ENCODE measurements at regions not wholly inside any gene's neighbourhood (a gene's known extent, or its start where the extent isn't known, plus 50 kb on each side); places are given as distances from the start of the nearest gene placed in this dataset.

DNA sequence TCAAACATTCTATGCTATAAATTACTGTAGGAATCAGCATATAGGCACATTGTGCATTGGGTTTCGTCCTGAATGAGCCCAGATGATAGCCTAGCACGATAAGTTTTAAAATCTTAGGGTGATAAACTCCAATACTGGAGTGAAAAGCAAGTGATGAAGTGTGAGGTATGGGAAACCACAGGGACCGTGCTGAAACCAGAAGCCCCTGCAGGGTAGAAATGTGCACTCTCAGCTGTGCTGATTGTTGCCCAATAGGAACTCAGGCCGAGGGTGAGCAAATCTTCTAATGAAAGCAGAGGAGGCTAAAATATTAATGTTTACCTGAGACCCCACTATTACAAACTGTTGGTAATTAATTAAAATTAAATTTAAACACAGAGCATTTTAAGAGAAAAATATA, 1486.6 kb downstream of the AACS start:
- no peak for DNase-seq

DNA sequence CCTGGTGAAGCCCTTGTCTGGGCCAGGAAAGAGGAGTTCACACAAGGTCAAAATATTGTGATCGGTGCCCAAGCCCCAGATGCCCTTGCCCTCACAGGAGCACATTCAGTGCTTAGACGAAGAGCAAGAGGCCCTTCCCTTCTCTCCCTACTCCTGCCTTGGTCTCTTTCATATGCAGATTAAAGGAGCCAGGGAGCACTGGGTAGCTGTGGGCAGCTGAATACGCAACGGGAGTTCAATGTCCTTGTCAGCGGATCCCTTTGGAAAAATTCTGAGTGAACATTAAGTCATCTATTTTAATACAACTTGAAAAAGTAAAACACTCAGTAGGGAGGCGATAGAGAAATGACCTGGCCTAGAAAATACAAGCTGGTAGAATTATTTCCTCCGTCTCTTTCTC, 1489.4 kb downstream of the AACS start:
- DNase-seq: no peak

DNA sequence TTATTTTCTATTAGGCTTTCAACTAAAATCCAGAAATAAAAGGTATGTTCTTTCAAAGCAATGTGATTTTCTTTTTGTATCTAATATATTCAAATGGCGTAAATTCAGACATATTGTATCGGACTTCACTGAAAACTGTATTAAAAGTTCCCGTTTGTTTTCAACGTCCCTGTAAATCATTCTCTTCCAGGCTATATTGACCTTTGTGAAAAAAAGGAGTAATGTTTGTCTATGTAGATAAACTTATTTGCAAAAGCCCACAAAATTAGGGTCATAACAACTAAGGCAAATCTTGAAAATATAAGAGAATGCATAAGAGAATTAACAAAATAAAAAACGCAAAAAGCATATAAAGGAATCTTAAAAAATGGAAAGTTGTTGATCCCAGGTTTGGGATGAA, 1492.4 kb downstream of the AACS start:
- DNase-seq: no peak

DNA sequence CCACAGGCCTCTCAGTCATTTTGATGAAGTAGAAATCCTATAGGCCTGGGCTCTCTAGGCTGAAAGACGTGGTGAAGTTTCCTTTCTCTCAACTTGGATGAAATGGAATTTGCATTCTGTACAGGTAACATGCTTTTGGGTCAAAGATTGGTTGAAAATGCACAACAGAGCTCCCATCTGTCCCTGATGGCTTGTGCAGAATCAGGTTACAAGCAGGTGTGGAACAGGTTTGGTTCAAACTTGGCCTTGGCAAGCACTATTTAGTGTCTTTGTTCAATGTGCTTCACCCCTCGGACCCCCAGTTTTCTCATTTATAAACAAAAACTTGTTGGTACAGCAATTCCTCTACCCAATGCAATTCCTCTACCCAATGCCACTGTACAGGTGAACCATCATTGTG, 1493.0 kb downstream of the AACS start:
- DNase-seq: no peak

DNA sequence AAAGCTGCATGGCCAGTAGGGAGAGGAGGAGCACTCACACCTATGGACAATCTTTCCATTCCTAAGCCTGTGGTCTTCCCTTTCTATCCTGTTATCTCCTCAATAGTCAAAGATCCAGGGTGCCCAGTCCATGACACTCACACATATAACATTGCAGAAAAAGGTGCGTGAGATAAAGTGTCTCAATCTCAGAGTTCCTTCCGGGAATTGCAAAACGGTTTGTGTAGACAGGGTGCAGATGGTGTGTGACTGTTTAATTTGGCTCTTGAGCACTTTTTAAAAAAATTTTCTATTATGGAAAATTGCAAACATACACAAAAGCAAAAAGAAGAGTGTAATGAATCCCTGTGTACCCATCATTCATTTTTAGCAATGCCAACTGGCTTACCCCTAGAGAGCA, 1493.6 kb downstream of the AACS start:
- no peak for DNase-seq

DNA sequence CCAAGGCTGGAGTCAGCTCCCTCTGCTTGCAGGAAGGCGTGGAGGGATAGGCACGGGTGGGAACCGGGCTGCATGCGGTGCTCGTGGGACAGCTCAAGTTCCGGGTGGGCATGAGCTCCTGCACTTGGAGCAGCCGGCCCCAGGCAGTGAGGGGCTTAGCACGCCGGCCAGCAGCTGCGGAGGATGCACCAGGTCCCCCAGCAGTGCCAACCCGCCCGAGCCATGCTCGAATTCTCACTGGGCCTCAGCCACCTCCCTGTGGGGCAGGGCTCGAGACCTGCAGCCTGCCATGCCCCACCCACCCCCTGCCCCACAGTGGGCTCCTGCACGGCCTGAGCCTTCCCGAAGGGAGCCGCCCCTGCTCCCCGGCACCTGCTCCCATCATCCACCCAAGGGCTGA, 1501.8 kb downstream of the AACS start:
- no peak for DNase-seq

DNA sequence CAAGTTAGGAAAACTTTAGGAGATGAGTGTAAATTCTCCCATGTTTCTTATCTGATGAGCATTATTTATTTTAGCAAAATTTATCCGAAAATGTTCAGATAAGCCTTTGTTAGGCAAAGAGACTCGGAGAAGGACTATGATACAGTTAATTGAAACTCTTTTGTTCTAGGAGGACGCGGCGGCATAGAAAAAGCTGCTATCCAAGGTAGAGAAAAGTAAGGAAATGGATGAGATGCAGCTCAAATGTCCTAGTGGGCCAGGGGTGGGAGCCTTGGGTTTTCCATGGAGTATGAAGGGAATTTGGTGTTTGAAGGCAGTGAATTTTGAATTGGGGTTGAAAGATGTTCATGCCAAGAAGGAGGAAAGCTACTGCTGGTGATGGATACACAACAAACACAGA, 1504.5 kb downstream of the AACS start:
- DNase-seq: no peak

DNA sequence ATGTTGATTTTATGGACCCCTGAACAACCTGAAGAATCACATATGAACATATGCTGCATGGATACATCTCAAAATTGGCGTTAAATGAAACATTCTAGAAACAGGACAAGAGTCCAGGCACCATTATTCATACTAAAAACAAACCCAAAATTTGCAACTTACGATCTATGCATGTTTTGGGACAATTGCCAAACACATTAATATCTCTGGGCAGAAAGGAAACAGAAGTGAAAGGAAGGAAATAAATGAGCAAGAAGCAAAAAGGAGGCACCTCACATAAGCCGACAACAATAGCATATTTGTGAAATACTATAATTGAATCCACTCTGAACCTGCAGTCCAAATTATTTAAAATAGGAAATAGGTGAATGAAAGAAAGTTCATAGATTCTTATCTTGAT, 1505.3 kb downstream of the AACS start:
- DNase-seq: no peak

DNA sequence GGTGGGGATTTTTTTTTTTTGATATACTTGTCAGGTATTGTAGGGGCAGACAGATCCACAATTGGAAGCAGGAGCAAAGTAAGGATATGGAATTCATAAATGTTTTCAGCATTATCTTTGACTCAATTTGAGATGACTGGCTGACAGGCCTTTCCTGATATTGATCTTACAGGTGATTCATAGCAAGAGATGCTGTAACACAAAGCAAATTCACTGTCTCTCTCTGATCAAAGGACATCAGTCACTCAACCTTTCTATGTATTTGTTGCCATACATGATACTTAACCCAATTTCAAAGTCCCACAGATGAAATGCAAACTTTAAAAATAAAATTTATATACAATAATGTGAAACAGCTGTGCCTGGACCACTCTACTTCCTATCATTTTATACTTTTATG, 1506.9 kb downstream of the AACS start:
- DNase-seq: no peak

DNA sequence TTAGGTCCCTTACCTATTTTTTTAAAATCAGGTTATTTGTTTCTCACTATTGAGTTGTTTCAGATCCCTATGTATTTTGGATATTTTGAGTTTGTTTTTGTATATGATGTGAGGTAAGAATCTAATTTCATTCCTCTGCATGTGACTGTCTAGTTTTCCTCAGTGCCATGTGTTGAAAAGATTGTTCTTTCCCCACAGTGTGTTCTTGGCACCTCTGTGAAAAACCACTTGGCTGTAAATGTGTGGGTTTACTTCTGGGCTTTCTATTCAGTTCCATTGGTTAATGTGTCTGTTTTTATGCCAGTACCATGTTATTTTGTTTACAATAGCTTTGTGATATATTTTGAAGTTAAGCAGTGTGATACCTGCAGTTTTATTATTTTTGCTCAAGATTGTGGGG, 1516.4 kb downstream of the AACS start:
- DNase-seq: no peak

DNA sequence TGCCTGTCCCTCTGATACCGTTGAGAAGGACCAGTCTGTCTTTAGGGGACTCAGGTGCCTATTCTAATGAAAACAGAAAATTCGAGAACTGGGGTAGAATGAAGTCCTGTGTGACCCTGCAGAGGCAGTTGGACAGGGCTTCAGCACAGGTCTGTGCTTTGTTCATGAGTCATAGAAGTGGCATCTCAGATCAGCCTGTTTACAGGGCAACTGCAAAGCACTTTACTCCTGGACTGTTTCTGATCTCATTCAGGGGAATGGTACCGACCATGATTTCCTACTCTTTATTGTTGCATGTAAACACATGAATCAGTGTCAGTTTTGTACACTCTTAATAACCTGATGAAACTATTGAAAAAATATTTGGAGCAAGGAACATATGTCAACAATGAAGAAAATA, 1517.0 kb downstream of the AACS start:
- DNase-seq: no peak

DNA sequence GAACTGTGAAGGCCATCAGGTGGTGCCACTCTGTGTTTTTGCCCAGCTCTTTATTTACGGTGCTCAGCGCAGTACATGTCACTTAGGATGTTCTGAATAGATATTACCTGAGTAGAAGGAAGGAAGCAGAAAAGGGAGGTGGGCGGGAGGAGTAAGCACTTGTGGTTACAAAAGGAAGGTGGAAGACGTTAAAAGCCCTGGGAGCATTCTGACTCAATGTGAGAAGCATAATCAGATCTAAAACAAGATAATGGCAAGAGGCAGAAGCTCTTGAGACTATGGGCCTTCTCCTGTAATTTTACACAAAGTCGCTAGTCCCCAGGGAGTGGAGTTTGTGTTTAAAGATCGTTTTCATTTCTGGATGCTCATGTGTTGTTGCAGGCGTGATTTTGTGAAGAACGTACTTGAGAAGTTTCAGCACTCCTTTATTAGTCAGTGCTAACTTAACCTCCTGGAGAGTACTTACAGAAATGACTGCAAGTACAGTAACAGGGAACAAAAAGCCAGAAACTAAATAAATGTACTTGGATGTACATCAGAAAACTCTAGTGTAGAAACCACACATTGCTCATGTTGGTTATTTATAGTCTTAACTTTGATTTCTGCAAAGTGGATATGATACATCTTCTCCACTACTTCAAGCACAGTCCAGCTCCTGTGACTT, 1523.5 kb downstream of the AACS start:
- no peak for DNase-seq

DNA sequence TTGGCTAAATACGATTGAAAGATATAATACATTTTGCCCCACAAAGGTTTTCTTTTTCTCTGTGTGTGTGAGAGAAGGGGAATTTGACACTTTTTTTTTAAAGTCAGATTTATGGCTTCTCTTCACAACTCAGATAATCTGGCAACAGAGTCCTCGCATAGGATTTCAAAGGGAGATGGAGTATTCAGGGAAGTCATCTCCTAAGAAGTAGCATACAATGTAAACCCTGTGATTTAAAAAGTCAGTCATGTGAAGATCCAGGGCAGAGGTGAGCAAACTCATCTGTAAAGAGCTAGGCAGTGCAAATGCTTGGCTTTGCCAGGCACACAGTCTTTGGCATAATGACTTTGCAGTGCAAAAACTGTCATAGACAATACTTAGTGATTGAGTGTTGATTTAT, 1526.3 kb downstream of the AACS start:
- no peak for DNase-seq

DNA sequence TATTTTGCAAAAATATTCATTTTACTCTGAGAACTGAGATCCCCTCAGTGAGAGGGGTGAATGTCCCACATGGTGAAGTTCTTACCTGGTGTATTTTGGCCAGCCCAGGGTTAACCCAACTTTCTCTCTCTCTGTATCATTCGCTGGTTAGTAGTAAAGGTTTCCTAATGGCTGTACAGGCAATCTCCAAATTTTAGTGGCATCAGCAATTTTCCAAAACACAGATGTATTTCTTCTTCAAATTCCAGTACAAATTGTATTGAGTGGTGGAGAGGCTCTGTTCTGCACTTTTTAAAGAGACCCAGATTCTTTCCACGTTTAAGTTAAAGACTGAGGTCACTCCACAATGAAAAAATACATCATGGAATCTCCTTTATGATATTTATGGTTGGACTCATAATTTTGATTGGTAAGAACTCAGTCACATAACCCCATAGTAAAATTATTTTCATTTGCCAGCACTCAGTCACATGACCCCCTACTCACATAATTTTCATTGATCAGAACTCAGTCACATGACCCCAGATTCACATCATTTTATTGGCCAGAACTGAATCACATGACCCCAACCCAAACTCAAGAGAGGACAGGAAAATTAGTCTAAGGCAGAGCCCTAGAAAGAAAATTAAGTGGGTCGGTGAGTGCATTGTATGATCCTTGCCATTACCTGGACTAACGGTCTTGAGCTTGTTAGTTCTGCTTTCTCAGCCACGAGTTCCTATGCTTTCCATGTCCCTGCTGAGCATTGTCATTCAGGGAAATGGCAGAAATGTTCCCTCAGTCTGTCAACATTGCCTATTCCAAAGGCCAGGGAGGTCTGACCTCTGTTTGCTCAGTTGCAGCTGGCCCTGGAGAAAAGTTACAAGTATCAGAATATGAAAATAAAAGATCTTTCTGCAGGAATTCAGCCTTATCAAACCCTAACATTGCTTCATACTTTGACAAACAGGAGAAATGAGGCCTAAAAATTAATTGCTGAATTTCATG, 1536.2 kb downstream of the AACS start:
- no peak for DNase-seq

DNA sequence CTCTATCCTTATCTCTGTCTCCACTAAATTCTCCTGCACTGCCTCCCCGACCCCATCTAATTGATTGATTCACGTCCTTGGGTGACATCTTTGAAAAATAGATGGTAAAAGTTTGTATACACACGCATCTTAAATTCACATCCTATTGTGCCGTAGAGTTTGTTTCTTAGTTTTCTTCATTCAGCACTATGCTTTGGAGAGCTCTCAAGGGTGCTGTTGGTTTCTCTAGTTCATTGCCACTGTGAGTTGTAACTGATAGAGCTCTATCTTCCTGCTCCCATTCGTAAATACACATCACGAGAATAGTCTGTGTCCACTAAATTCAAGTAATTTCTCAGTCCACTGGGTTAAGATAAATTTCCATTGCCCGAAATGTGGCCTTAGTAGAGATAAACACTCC, 1537.4 kb downstream of the AACS start:
- DNase-seq: no peak

DNA sequence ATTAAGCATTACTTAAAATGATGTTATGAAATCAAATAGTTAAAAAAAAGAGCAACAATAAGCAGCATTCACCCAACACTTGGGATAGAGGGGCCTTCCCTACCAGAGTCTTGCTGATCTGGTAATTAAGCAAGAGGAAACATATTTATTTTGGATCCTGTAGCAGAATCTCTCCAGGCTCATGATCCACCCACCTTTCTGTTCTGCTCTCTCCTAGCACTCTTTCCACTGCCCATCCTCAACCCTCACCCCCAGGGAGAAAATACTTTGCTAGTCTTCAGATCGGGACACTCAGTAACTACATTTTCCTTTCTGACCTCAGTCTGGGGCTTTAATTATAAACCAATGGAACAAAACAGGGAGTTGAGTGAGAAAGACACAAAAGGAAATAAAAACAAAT, 1541.9 kb downstream of the AACS start:
- DNase-seq: no peak

DNA sequence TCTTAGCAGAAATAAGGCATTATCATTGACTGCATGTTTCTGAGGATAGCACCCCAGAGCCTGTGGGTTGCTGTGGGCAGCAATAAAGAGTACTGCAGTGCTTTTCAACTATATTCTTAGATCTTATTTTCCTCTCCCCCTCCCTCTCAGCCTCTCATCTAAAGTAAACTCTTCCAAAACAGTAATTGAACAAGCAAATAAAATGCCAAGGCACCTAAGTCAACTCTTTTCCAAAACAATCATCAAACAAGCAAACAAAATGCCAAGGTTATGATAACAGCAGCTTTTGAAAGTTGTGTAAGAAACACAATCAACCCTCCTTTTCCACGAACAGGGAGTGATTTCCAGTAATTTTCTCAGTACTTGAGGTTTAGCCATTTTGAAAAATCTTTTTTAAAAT, 1542.6 kb downstream of the AACS start:
- DNase-seq: no peak

DNA sequence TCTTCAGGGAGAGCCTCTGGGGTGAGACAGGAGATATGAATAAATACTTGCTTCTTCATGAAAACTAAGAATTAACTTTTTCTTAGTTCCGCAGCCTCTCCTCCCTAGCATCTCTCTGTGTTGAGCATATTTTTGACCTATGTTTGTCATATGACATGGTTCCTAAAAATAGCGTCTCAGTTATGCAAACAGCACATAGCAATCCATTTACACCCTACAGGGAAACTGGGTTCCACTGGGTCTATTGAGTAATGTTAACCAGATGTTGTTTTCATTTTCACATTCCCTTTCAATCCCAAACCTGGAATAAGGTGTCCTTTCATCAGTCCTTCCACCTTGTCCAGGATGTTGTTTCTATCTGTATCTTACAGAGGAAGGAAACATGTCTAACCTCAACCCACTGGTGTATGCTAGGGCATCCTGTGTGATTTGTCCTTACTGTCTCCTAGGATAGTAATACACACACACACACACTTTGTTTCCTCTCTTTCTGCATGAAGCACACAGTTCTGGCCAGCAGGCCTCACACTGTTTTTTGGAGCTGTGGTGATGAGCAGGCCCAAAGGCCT, 1543.5 kb downstream of the AACS start:
- no peak for DNase-seq

DNA sequence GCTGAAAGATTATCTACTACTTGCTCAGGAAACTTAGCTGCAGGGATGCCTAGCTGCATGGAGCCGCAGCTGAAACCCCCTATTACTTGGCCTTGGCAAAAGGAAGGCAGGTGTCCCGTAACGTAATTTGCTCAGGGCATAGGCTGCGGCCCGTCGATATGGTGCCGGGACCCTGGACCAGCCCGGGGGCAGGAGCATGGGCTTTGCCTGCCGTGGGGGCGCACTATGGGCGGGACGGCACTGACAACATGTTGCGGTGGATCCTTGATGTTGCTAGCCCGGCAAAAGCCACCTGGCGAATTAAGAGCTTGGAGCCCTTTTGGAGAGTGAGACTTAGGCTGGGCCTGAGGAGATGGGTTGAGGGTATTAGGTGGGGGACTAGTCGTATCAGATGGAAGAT, 1551.2 kb downstream of the AACS start:
- no peak for DNase-seq

DNA sequence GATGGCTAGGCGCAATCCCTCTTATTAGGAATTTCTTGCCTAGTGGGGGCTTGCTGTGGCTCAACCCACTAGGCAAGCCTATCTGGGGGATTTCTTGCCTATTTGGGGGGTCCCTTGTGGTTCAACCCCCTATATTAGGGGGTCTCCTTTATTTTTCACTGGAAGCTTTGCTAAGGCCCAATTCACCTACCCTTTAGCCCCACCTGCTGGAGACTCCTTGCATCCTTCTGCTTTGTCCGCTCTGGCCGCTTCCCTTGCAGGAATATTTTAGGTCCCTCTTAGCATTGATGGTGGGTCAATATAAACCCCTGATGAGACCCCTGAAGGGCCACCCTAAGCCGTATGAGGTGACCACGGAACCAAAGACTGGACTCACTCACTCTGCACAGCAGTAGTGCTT, 1552.1 kb downstream of the AACS start:
- DNase-seq: no peak

DNA sequence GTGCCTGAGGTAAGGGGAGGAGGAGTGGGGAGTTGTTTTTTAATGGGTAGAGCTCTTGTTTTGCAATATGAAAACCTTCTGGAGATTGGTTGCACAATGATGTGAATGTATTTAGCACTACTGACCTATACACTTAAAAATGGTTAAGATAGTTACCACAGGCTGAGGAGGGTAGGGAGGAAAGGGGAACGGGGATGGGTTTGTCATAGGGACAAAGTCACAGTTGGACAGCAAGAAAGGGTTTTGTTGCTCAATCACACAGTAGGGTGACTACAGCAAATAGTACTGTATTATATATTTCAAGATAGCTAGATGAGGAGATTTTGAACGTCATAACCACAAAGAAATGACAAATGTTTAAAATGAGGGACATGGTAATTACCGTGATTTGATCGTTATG, 1562.4 kb downstream of the AACS start:
- no peak for DNase-seq

DNA sequence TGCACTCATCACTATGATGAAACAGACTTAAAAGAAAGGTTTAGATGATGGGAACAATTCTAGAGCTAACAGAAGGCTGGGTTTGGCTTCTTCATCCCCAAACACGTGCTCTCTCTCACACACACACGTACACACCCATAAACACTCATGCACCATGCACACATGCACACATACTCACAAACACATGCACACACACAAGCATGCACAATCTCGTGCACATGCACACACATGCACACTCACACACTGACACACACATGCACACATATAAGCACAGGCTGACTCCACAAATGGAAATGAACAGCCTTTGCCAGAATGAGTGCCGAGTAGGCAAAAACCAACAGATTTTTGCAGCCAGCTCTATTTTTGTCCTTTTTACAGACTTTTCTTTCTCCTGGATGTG, 1571.6 kb downstream of the AACS start:
- DNase-seq: no peak

DNA sequence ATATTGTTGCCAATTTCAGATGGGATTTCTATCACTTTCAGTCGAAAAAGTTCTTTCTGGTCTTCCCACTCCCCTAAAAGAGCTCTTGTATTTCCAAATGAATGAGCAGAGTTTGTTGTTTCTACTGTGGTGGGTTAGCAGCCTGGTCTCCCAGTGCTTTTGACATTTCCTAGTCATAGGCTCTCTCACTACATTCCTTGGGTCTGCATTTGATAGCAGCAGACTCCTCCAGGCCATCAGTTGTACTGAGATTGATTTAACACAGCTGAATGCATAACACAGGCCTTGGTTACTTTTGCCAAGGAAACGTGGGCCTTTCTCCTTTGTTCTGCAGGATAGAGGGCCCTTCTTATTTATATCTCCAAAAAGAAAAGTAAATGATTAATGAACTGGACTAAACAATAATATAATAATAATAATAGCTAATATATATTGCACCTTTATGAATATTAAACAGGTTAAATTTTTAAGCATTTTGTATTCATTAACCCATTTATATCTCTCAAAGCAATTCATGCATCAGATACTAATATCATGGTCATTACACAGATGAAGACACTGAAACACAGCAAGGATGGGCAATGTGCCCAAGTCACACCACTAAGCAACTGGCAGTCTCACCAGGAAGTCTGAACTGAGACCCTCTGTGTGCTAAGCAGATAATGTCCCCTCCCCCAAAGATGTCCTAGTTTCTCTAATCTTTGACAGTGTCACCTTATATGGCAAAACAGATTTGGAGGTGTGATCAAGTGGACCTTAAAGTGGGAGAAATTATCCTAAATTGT, 1579.2 kb downstream of the AACS start:
- no peak for DNase-seq
